ENCODE measurements at regions not wholly inside any gene's neighbourhood (a gene's known extent, or its start where the extent isn't known, plus 50 kb on each side); places are given as distances from the start of the nearest gene placed in this dataset.

DNA sequence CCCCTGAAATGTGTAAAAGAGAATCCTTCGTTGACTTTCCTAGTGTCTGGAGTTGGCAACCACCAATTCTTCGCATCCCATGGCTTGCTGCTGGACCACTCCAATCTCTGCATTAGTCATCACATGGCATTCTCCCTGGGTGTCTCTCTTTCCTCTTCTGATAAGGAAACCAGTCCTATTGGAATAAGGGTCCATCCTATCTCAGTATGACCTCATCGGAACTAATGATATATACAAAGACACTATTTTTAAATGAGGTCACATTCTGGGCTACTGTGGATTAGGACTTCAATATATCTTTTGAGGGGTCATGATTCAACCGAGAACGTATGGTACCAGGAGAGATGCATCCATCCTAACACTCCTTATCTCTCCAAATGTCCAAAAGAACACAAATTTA, 259.1 kb upstream of the CPEB2 start:
- Mint-ChIP-seq H3K27ac (no peak overlapping the region), H3K4me3 (no peak overlapping the region), H3K9me3 (no peaks in the 10 kb centered on the region), H3K4me1 (no peaks in the 10 kb centered on the region), H3K36me3 (ENCODE audit: low read depth) (no peaks in the 10 kb centered on the region), H3K27me3 (peaks cover 2% of the 10 kb centered on the region)
- DNase-seq (no peak), ATAC-seq (ENCODE audit: low read depth) (no peak)
- TF ChIP-seq, protein P1, sequence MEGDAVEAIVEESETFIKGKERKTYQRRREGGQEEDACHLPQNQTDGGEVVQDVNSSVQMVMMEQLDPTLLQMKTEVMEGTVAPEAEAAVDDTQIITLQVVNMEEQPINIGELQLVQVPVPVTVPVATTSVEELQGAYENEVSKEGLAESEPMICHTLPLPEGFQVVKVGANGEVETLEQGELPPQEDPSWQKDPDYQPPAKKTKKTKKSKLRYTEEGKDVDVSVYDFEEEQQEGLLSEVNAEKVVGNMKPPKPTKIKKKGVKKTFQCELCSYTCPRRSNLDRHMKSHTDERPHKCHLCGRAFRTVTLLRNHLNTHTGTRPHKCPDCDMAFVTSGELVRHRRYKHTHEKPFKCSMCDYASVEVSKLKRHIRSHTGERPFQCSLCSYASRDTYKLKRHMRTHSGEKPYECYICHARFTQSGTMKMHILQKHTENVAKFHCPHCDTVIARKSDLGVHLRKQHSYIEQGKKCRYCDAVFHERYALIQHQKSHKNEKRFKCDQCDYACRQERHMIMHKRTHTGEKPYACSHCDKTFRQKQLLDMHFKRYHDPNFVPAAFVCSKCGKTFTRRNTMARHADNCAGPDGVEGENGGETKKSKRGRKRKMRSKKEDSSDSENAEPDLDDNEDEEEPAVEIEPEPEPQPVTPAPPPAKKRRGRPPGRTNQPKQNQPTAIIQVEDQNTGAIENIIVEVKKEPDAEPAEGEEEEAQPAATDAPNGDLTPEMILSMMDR (IDR thresholded peaks at IDR 0.05), result no peak
- intact Hi-C loops (cut with micrococcal nuclease), result no loop called here
- ChIA-PET POLR2A (no interaction called here), CTCF (no interaction called here)

DNA sequence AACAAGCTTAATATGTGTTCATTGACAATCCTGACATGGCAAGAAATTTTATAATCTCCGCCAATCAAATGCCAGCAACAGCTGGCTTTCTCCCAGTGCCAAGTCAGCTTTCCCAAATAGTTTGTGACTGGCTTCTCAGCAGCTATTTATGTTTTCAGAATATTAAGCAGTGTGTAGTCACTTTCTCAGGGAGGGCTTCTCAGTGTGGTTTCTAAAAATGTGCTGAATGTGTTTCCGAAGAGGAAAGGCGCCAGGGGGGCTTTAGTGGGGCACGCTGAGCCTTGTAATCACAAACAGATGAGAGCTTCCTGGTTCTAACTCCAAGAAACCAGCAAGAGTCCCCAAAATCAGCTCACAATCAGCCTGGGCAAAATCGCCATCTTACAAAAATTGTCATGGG, 258.7 kb upstream of the CPEB2 start:
- Mint-ChIP-seq H3K4me3 (no peak overlapping the region), H3K4me1 (no peaks in the 10 kb centered on the region), H3K9me3 (no peaks in the 10 kb centered on the region), H3K27ac (no peak overlapping the region), H3K36me3 (ENCODE audit: low read depth) (no peaks in the 10 kb centered on the region), H3K27me3 (peaks cover 2% of the 10 kb centered on the region)
- POLR2A ChIA-PET, result no interaction called here
- TF ChIP-seq, protein P1 (IDR thresholded peaks at IDR 0.05), result no peak
- no peak for DNase-seq
- ATAC-seq (ENCODE audit: low read depth), result no peak
- CTCF ChIA-PET, result no interaction called here
- intact Hi-C loops (cut with micrococcal nuclease), result no loop called here

DNA sequence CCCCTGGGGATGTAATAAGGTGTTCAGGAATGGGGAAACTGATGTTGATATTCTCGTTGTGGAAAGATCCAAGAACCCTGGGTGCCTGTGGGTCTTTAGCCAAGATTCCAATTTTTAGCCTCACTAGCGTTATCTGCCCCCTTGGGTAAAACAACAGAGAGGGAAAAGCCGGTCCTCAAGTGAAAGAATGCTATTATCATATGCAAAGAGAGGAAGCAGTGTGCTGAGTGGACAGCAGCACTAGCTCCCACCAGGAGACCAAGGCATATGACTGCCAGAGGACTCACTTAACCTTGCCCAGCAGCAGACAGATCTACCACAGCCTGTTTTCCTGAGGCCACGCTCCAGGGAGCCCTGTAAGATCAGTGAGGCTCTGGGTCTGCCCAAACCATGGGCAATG, 257.9 kb upstream of the CPEB2 start:
- Mint-ChIP-seq H3K36me3 (ENCODE audit: low read depth) (no peaks in the 10 kb centered on the region), H3K9me3 (no peaks in the 10 kb centered on the region), H3K4me1 (no peaks in the 10 kb centered on the region), H3K27me3 (peaks cover 2% of the 10 kb centered on the region), H3K27ac (no peak overlapping the region), H3K4me3 (no peak overlapping the region)
- DNase-seq, result no peak
- no peak for ATAC-seq (ENCODE audit: low read depth)
- CTCF ChIA-PET, result no interaction called here
- TF ChIP-seq, protein P1 (IDR thresholded peaks at IDR 0.05), result no peak
- intact Hi-C loops (cut with micrococcal nuclease), result no loop called here
- POLR2A ChIA-PET, result no interaction called here

DNA sequence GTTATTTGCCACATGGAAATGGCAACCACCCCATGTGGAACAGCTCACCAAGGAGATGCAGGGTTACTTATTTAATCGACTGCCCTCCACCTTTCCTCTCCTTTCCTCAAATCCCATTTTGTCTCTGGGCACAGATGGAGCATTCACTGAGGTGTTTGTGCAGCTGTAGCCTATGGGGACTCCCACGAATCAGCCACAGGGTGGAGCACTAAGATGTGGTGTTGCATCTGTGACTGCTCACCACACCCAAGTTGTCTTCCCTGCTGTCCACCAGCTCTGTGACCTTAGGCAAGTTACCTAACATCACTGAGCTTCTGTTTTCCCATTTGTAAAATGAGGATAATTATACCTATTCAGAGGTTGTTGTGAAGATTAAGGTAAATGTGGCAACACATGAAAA, 252.4 kb upstream of the CPEB2 start:
- DNase-seq, result no peak
- no peaks in the 10 kb centered on the region for H3K4me1 Mint-ChIP-seq
- CTCF ChIA-PET, result interaction anchor here (1.1 kb wide), 1 partner anchor 1094 kb away, joined by 3 read pairs; no protein-coding TSS in a partner anchor
- no peak overlapping the region for H3K4me3 Mint-ChIP-seq
- TF ChIP-seq, protein P1 (IDR thresholded peaks at IDR 0.05), result no peak
- POLR2A ChIA-PET, result no interaction called here
- peaks cover 17% of the 10 kb centered on the region for H3K9me3 Mint-ChIP-seq
- H3K27me3 Mint-ChIP-seq, result peaks cover 1% of the 10 kb centered on the region
- no peak for ATAC-seq (ENCODE audit: low read depth)
- intact Hi-C loops (cut with micrococcal nuclease), result no loop called here
- no peak overlapping the region for H3K27ac Mint-ChIP-seq
- peaks cover 2% of the 10 kb centered on the region for H3K36me3 Mint-ChIP-seq (ENCODE audit: low read depth)

DNA sequence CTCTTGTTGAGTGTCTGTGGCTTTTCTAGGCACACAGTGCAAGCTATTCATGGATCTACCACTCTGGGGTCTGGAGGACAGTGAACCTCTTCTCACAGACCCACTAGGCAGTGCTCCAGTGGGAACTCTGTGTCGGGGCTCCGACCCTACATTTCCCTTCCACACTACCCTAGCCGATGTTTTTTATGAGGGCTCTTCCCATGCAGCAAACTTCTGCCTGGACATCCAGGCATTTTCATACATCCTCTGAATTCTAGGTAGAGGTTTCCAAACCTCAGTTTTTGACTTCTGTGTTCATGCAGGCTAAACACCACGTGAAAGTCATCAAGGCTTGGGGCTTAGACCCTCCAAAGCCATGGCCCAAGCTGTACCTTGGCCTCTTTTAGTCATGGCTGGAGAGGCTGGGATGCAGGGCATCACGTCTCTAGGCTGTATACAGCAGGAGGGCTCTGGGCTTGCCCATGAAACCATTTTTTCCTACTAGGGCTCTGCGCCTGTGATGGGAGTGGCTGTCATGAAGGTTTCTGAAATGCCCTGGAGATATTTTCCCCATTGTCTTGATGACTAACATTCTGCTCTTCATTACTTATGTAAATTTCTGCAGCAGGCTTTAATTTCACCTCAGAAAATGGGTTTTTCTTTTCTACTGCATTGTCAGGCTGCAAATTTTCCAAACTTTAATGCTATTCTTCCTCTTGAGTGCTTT, 249.8 kb upstream of the CPEB2 start:
- Mint-ChIP-seq H3K4me1 (no peaks in the 10 kb centered on the region), H3K9me3 (peaks cover 17% of the 10 kb centered on the region), H3K27me3 (peaks cover 1% of the 10 kb centered on the region), H3K27ac (no peak overlapping the region), H3K36me3 (ENCODE audit: low read depth) (peaks cover 2% of the 10 kb centered on the region), H3K4me3 (no peak overlapping the region)
- POLR2A ChIA-PET, result no interaction called here
- no peak for ATAC-seq (ENCODE audit: low read depth)
- intact Hi-C loops (cut with micrococcal nuclease), result no loop called here
- TF ChIP-seq, protein P1 (IDR thresholded peaks at IDR 0.05), result no peak
- DNase-seq, result no peak
- CTCF ChIA-PET, result no interaction called here

Measured in activated B cell treated with CpG ODN at 0.5 μM for 24 hours (primary cell).